ENCODE measurements at regions not wholly inside any gene's neighbourhood (a gene's known extent, or its start where the extent isn't known, plus 50 kb on each side); places are given as distances from the start of the nearest gene placed in this dataset.

DNA sequence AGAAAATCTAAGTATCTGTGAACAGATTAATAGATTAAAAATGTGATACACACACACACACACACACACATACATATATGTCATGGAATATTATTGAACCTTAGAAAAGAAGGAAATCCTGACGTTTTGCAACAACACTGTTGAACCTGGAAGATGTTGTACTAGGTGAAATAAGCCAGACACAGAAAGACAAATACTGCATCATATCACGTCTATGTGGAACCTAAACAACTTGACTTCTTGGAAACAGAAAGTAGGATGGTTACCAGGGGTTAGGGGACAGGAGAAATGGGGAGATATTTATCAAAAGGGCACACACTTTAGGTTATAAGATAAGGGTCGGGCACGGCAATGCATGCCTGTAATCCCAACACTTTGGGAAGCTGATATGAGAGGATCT, 698.4 kb upstream of the ID2 start:
- TF ChIP-seq, protein P1, sequence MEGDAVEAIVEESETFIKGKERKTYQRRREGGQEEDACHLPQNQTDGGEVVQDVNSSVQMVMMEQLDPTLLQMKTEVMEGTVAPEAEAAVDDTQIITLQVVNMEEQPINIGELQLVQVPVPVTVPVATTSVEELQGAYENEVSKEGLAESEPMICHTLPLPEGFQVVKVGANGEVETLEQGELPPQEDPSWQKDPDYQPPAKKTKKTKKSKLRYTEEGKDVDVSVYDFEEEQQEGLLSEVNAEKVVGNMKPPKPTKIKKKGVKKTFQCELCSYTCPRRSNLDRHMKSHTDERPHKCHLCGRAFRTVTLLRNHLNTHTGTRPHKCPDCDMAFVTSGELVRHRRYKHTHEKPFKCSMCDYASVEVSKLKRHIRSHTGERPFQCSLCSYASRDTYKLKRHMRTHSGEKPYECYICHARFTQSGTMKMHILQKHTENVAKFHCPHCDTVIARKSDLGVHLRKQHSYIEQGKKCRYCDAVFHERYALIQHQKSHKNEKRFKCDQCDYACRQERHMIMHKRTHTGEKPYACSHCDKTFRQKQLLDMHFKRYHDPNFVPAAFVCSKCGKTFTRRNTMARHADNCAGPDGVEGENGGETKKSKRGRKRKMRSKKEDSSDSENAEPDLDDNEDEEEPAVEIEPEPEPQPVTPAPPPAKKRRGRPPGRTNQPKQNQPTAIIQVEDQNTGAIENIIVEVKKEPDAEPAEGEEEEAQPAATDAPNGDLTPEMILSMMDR (IDR thresholded peaks at IDR 0.05; ENCODE audit: low read length), result no peak
- no peak for TF ChIP-seq EZH2 (optimal IDR thresholded peaks at IDR 0.05; ENCODE audit: low read depth, low read length)
